ENCODE measurements at regions not wholly inside any gene's neighbourhood (a gene's known extent, or its start where the extent isn't known, plus 50 kb on each side); places are given as distances from the start of the nearest gene placed in this dataset.

- Mint-ChIP-seq H3K27me3 (no peaks in the 10 kb centered on the region), H3K36me3 (ENCODE audit: low read depth) (no peaks in the 10 kb centered on the region), H3K4me3 (no peak overlapping the region), H3K27ac (no peak overlapping the region), H3K4me1 (no peaks in the 10 kb centered on the region)
- no peak for ATAC-seq
- no peaks in the 10 kb centered on the region for H3K9me3 ChIP-seq (ENCODE audit: control insufficient read depth, low read length, poor library complexity, severe bottlenecking)
- DNase-seq: no peak
Observed at GRCh38 chr2:150878356-150878755, 383.3 kb downstream of the RBM43 start.

- H3K4me3 Mint-ChIP-seq: no peak overlapping the region
- ATAC-seq (no peak), DNase-seq (no peak)
- no peak overlapping the region for H3K27ac Mint-ChIP-seq
- H3K9me3 ChIP-seq (ENCODE audit: control insufficient read depth, low read length, poor library complexity, severe bottlenecking): no peaks in the 10 kb centered on the region
- no peaks in the 10 kb centered on the region for H3K4me1 Mint-ChIP-seq
- H3K36me3 Mint-ChIP-seq (ENCODE audit: low read depth): no peaks in the 10 kb centered on the region
- H3K27me3 Mint-ChIP-seq: peaks cover 4% of the 10 kb centered on the region
Observed at GRCh38 chr2:150876251-150876950, 385.3 kb downstream of the RBM43 start.

- Mint-ChIP-seq H3K27me3 (peaks cover 4% of the 10 kb centered on the region), H3K27ac (no peak overlapping the region), H3K4me1 (no peaks in the 10 kb centered on the region)
Observed at GRCh38 chr2:150873396-150873772, 385.9 kb upstream of the RND3 start.

GRCh38 chr2:150872756-150873395 lies 385.4 kb upstream of the RND3 start:
- H3K4me1 Mint-ChIP-seq: no peaks in the 10 kb centered on the region
- H3K27ac Mint-ChIP-seq: no peak overlapping the region
- H3K36me3 Mint-ChIP-seq (ENCODE audit: low read depth): no peaks in the 10 kb centered on the region
- H3K4me3 Mint-ChIP-seq: no peak overlapping the region
- H3K27me3 Mint-ChIP-seq: peaks cover 4% of the 10 kb centered on the region
- DNase-seq (no peak), ATAC-seq (no peak)
- no peaks in the 10 kb centered on the region for H3K9me3 ChIP-seq (ENCODE audit: control insufficient read depth, low read length, poor library complexity, severe bottlenecking)

More at GRCh38 chr2:150873396-150873772, 385.9 kb upstream of the RND3 start:
- H3K9me3 ChIP-seq (ENCODE audit: control insufficient read depth, low read length, poor library complexity, severe bottlenecking): no peaks in the 10 kb centered on the region
- DNase-seq (no peak), ATAC-seq (no peak)
- H3K4me3 Mint-ChIP-seq: no peak overlapping the region
- H3K36me3 Mint-ChIP-seq (ENCODE audit: low read depth): no peaks in the 10 kb centered on the region

GRCh38 chr2:150866431-150866830 lies 379.0 kb upstream of the RND3 start:
- no peak overlapping the region for H3K4me3 Mint-ChIP-seq
- no peaks in the 10 kb centered on the region for H3K9me3 ChIP-seq (ENCODE audit: control insufficient read depth, low read length, poor library complexity, severe bottlenecking)
- DNase-seq: no peak
- ATAC-seq: no peak
- H3K27ac Mint-ChIP-seq: no peak overlapping the region
- H3K4me1 Mint-ChIP-seq: no peaks in the 10 kb centered on the region
- H3K36me3 Mint-ChIP-seq (ENCODE audit: low read depth): no peaks in the 10 kb centered on the region
- peaks cover under 1% of the 10 kb centered on the region for H3K27me3 Mint-ChIP-seq

- H3K36me3 Mint-ChIP-seq (ENCODE audit: low read depth): no peaks in the 10 kb centered on the region
Observed at GRCh38 chr2:150863691-150864090, 376.2 kb upstream of the RND3 start.

GRCh38 chr2:150860301-150860700 lies 372.8 kb upstream of the RND3 start:
- Mint-ChIP-seq H3K27me3 (no peaks in the 10 kb centered on the region), H3K4me1 (no peaks in the 10 kb centered on the region), H3K36me3 (ENCODE audit: low read depth) (no peaks in the 10 kb centered on the region), H3K4me3 (no peak overlapping the region), H3K27ac (no peak overlapping the region)
- ATAC-seq (no peak), DNase-seq (no peak)
- no peaks in the 10 kb centered on the region for H3K9me3 ChIP-seq (ENCODE audit: control insufficient read depth, low read length, poor library complexity, severe bottlenecking)

More at GRCh38 chr2:150863691-150864090, 376.2 kb upstream of the RND3 start:
- no peaks in the 10 kb centered on the region for H3K9me3 ChIP-seq (ENCODE audit: control insufficient read depth, low read length, poor library complexity, severe bottlenecking)
- DNase-seq (no peak), ATAC-seq (no peak)
- H3K27ac Mint-ChIP-seq: no peak overlapping the region
- H3K27me3 Mint-ChIP-seq: no peaks in the 10 kb centered on the region
- H3K4me1 Mint-ChIP-seq: no peaks in the 10 kb centered on the region
- no peak overlapping the region for H3K4me3 Mint-ChIP-seq

GRCh38 chr2:150859877-150860276 lies 372.4 kb upstream of the RND3 start:
- Mint-ChIP-seq H3K36me3 (ENCODE audit: low read depth) (no peaks in the 10 kb centered on the region), H3K27ac (no peak overlapping the region), H3K4me3 (no peak overlapping the region), H3K4me1 (no peaks in the 10 kb centered on the region), H3K27me3 (no peaks in the 10 kb centered on the region)
- DNase-seq (no peak), ATAC-seq (no peak)
- no peaks in the 10 kb centered on the region for H3K9me3 ChIP-seq (ENCODE audit: control insufficient read depth, low read length, poor library complexity, severe bottlenecking)

- no peak for ATAC-seq
- H3K27me3 Mint-ChIP-seq: no peaks in the 10 kb centered on the region
Observed at GRCh38 chr2:150859162-150859561, 371.7 kb upstream of the RND3 start.

GRCh38 chr2:150858382-150858781 lies 370.9 kb upstream of the RND3 start:
- H3K4me3 Mint-ChIP-seq: no peak overlapping the region
- ATAC-seq (no peak), DNase-seq (no peak)
- H3K36me3 Mint-ChIP-seq (ENCODE audit: low read depth): no peaks in the 10 kb centered on the region
- no peaks in the 10 kb centered on the region for H3K27me3 Mint-ChIP-seq
- H3K9me3 ChIP-seq (ENCODE audit: control insufficient read depth, low read length, poor library complexity, severe bottlenecking): no peaks in the 10 kb centered on the region
- no peaks in the 10 kb centered on the region for H3K4me1 Mint-ChIP-seq
- H3K27ac Mint-ChIP-seq: no peak overlapping the region

More at GRCh38 chr2:150859162-150859561, 371.7 kb upstream of the RND3 start:
- Mint-ChIP-seq H3K4me3 (no peak overlapping the region), H3K27ac (no peak overlapping the region), H3K4me1 (no peaks in the 10 kb centered on the region), H3K36me3 (ENCODE audit: low read depth) (no peaks in the 10 kb centered on the region)
- H3K9me3 ChIP-seq (ENCODE audit: control insufficient read depth, low read length, poor library complexity, severe bottlenecking): no peaks in the 10 kb centered on the region
- no peak for DNase-seq

- Mint-ChIP-seq H3K36me3 (ENCODE audit: low read depth) (no peaks in the 10 kb centered on the region), H3K4me1 (no peaks in the 10 kb centered on the region), H3K27ac (no peak overlapping the region), H3K4me3 (no peak overlapping the region), H3K27me3 (no peaks in the 10 kb centered on the region)
- DNase-seq: no peak
- H3K9me3 ChIP-seq (ENCODE audit: control insufficient read depth, low read length, poor library complexity, severe bottlenecking): no peaks in the 10 kb centered on the region
- no peak for ATAC-seq
Observed at GRCh38 chr2:150856596-150857281, 369.3 kb upstream of the RND3 start.

GRCh38 chr2:150853263-150853662 lies 365.8 kb upstream of the RND3 start:
- no peak overlapping the region for H3K27ac Mint-ChIP-seq
- H3K4me3 Mint-ChIP-seq: no peak overlapping the region

GRCh38 chr2:150850641-150851040 lies 363.2 kb upstream of the RND3 start:
- Mint-ChIP-seq H3K4me3 (no peak overlapping the region), H3K27ac (no peak overlapping the region), H3K27me3 (peaks cover 16% of the 10 kb centered on the region), H3K36me3 (ENCODE audit: low read depth) (no peaks in the 10 kb centered on the region), H3K4me1 (no peaks in the 10 kb centered on the region)
- H3K9me3 ChIP-seq (ENCODE audit: control insufficient read depth, low read length, poor library complexity, severe bottlenecking): no peaks in the 10 kb centered on the region
- DNase-seq: no peak
- no peak for ATAC-seq

More at GRCh38 chr2:150853263-150853662, 365.8 kb upstream of the RND3 start:
- no peaks in the 10 kb centered on the region for H3K4me1 Mint-ChIP-seq
- ATAC-seq (no peak), DNase-seq (no peak)
- H3K9me3 ChIP-seq (ENCODE audit: control insufficient read depth, low read length, poor library complexity, severe bottlenecking): no peaks in the 10 kb centered on the region
- no peaks in the 10 kb centered on the region for H3K36me3 Mint-ChIP-seq (ENCODE audit: low read depth)
- peaks cover 11% of the 10 kb centered on the region for H3K27me3 Mint-ChIP-seq
